AG04449 (cell line): ENCODE measurements at regions not wholly inside any gene's neighbourhood (a gene's known extent, or its start where the extent isn't known, plus 50 kb on each side); places are given as distances from the start of the nearest gene placed in this dataset.

Experiments used
- CTCF ChIA-PET: fragments of 350-600 bp; formaldehyde crosslinking; extraction: SDS; loops from one replicate; lab custom pipeline; 2021; ENCODE audit warnings: antibody characterized with exemption; lab: Yijun Ruan, JAX
- POLR2A ChIA-PET: fragments of 400-600, 350-600 bp; formaldehyde crosslinking; extraction: SDS; loops from one replicate; lab custom pipeline; 2020; ENCODE audit warnings: antibody characterized with exemption, inconsistent platforms; lab: Yijun Ruan, JAX
- DNase-seq: peaks from one replicate; pipeline ENCODE4 v3.0.0-alpha.2; 2010; ENCODE audit warnings: low read depth, low spot score
- H3K4me3 ChIP-seq: 2 replicates; pipeline ENCODE4 v1.5.1; 2011; ENCODE audit warnings: low read depth, mild to moderate bottlenecking, control low read depth, low read length
- CTCF ChIP-seq: IDR thresholded peaks from one replicate; pipeline ENCODE4 v1.5.1; 2011; ENCODE audit warnings: mild to moderate bottlenecking, moderate library complexity, low read length, control low read depth, inconsistent platforms; ENCODE audit not compliant: insufficient read depth; ENCODE audit errors: missing control alignments

GRCh38 chr6:86255973-86256372 is 613.3 kb upstream of the SYNCRIP start:
- H3K4me3 ChIP-seq, result no peak overlapping the region
- TF ChIP-seq CTCF, result no peak
- DNase-seq, result no peak
- POLR2A ChIA-PET, result no interaction called here
- CTCF ChIA-PET, result no interaction called here

GRCh38 chr6:86251106-86251505 is 608.4 kb upstream of the SYNCRIP start:
- POLR2A ChIA-PET, result no interaction called here
- CTCF ChIA-PET, result no interaction called here
- no peak for DNase-seq
- no peak for TF ChIP-seq CTCF
- H3K4me3 ChIP-seq, result no peak overlapping the region

GRCh38 chr6:86217906-86218305 is 575.2 kb upstream of the SYNCRIP start:
- TF ChIP-seq CTCF, result no peak
- DNase-seq, result no peak
- CTCF ChIA-PET, result no interaction called here
- H3K4me3 ChIP-seq, result no peak overlapping the region
- POLR2A ChIA-PET, result no interaction called here

- ChIA-PET CTCF (no interaction called here), POLR2A (no interaction called here)
- no peak overlapping the region for H3K4me3 ChIP-seq
- DNase-seq, result no peak
- no peak for TF ChIP-seq CTCF
These were observed 572.6 kb upstream of the SYNCRIP start for GRCh38 chr6:86215323-86215722.

- no peak overlapping the region for H3K4me3 ChIP-seq
- ChIA-PET POLR2A (no interaction called here), CTCF (no interaction called here)
- TF ChIP-seq CTCF, result no peak
- DNase-seq, result no peak
These were observed 563.3 kb upstream of the SYNCRIP start for GRCh38 chr6:86205980-86206379.

GRCh38 chr6:86203044-86203443 is 560.4 kb upstream of the SYNCRIP start:
- ChIA-PET POLR2A (no interaction called here), CTCF (no interaction called here)
- TF ChIP-seq CTCF, result no peak
- no peak overlapping the region for H3K4me3 ChIP-seq
- DNase-seq, result no peak
